ENCODE measurements at regions not wholly inside any gene's neighbourhood (a gene's known extent, or its start where the extent isn't known, plus 50 kb on each side); places are given as distances from the start of the nearest gene placed in this dataset.
"Not testable (repeated sequence)": the region's sequence is repeated elsewhere in the genome, so short reads cannot be mapped to it uniquely, and the experiment has no call there.

- DNase-seq = no peak
Measured at GRCh38 chr12:3421191-3421978, 69.6 kb upstream of the PRMT8 start.

GRCh38 chr12:3424796-3425195 lies 66.2 kb upstream of the PRMT8 start:
- not testable (repeated sequence) for DNase-seq

GRCh38 chr12:3427956-3428355 lies 63.0 kb upstream of the PRMT8 start:
- no peak for DNase-seq

GRCh38 chr12:3428631-3429030 lies 62.4 kb upstream of the PRMT8 start:
- no peak for DNase-seq

- DNase-seq = not testable (repeated sequence)
Measured at GRCh38 chr12:3429523-3429922, 61.5 kb upstream of the PRMT8 start.

GRCh38 chr12:3431686-3432085 lies 59.3 kb upstream of the PRMT8 start:
- no peak for DNase-seq

- no peak for DNase-seq
Measured at GRCh38 chr12:3432176-3432742, 58.7 kb upstream of the PRMT8 start.

GRCh38 chr12:3432868-3433267 lies 58.1 kb upstream of the PRMT8 start:
- DNase-seq = no peak

- DNase-seq = peak; percentile 2
Measured at GRCh38 chr12:3436461-3437065, 54.4 kb upstream of the PRMT8 start.

GRCh38 chr12:3437986-3438385 lies 53.0 kb upstream of the PRMT8 start:
- DNase-seq = no peak

GRCh38 chr12:3438401-3438800 lies 52.6 kb upstream of the PRMT8 start:
- DNase-seq = no peak
